Spleen (tissue), 11 donors: ENCODE measurements at regions not wholly inside any gene's neighbourhood (a gene's known extent, or its start where the extent isn't known, plus 50 kb on each side); places are given as distances from the start of the nearest gene placed in this dataset.

ENCODE experiments used
- DNase-seq: peaks from one replicate; pipeline ENCODE4 v3.0.0-alpha.2; 2020
- H3K27ac ChIP-seq, 8 donors: fragments of 200-600 bp; sonication (generic) in 7 of 8; 1 replicate in 4 of 8; 2 replicates in 4 of 8; pipeline versions ENCODE4 v1.5.0 to v1.8.0; 2016 to 2021; ENCODE audit warnings: inconsistent platforms in 4 of 8, mild to moderate bottlenecking in 4 of 8, moderate library complexity in 1 of 8
- H3K27me3 ChIP-seq, 7 donors: fragments of 200-600 bp; sonication (generic) in 6 of 7; replicated peaks in 1 of 7; 1 replicate in 4 of 7; 2 replicates in 3 of 7; pipeline versions ENCODE4 v1.5.0 to v1.8.0; 2016 to 2021; ENCODE audit warnings: inconsistent platforms in 3 of 7, mild to moderate bottlenecking in 1 of 7
- H3K36me3 ChIP-seq, 6 donors: fragments of 200-600 bp; sonication (generic) in 5 of 6; 1 replicate in 4 of 6; 2 replicates in 2 of 6; pipeline versions ENCODE4 v1.5.0 to v1.8.0; 2016 to 2021; ENCODE audit warnings: inconsistent platforms in 2 of 6
- H3K4me1 ChIP-seq, 6 donors: fragments of 200-600 bp; sonication (generic) in 5 of 6; 1 replicate in 3 of 6; 2 replicates in 3 of 6; pipeline versions ENCODE4 v1.5.0 to v1.8.0; 2016 to 2021; ENCODE audit warnings: inconsistent platforms in 3 of 6
- H3K4me3 ChIP-seq, 8 donors: fragments of 200-600 bp; sonication (generic) in 7 of 8; 1 replicate in 4 of 8; 2 replicates in 4 of 8; pipeline versions ENCODE4 v1.5.0 to v1.8.0; 2016 to 2021; ENCODE audit warnings: inconsistent platforms in 4 of 8, mild to moderate bottlenecking in 4 of 8, moderate library complexity in 2 of 8
- H3K9me3 ChIP-seq, 8 donors: fragments of 200-600 bp; sonication (generic) in 7 of 8; 1 replicate in 4 of 8; 2 replicates in 4 of 8; pipeline versions ENCODE4 v1.5.0 to v1.8.0; 2016 to 2021; ENCODE audit warnings: inconsistent platforms in 4 of 8
- POLR2A ChIP-seq, 3 donors: fragments of 450-650 bp; IDR thresholded peaks; one replicate each; pipeline ENCODE4 v1.5.1; 2017; ENCODE audit warnings: antibody characterized with exemption in 3 of 3, mild to moderate bottlenecking in 1 of 3
- POLR2AphosphoS5 ChIP-seq, 3 donors: sonication (generic); formaldehyde crosslinking; IDR thresholded peaks; one replicate each; pipeline ENCODE4 v1.5.1; 2017; ENCODE audit warnings: antibody characterized with exemption in 3 of 3
- WGBS, 5 donors: extraction: QIAGEN DNeasy Blood & Tissue Kit in 3 of 5; methylation state at CpG; one replicate each; pipeline versions ENCODE4 v1.1.5 to v1.1.7; 2013 to 2018; 5-methylcytosine and 5-hydroxymethylcytosine counted together
- intact Hi-C: fragments of 100-400 bp; cut with DNase I; formaldehyde crosslinking; loops from one replicate; pipeline ENCODE4 v1.15.0; 2023; ENCODE audit warnings: low total_unique reads
- TF ChIP-seq, protein P1 (sequence below), 11 experiments: fragments of 200-600 bp in 7 of 11; fragments of 450-650 bp in 4 of 11; sonication (generic) in 4 of 11; IDR thresholded peaks in 8 of 11; conservative IDR thresholded peaks in 3 of 11; 1 replicate in 7 of 11; 2 replicates in 4 of 11; pipeline versions ENCODE4 v1.4.0 to v1.8.0; 2016 to 2021; ENCODE audit warnings: antibody characterized with exemption in 11 of 11, inconsistent platforms in 4 of 11, mild to moderate bottlenecking in 1 of 11
- donor health status: healthy with polysubstance abuse.
- donor health status: DM: no; HTN: no; CAD: no; lungs with moderate emphysema.
- donor health status: DM: no; HTN: no; CAD: no.
- donor health status: Bipolar disorder and iron deficiency.
- donor health status: healthy.
- donor health status: DM: no; HTN: no; CAD: no.
- donor health status: DM: yes; HTN: yes; CAD: no.

DNA sequence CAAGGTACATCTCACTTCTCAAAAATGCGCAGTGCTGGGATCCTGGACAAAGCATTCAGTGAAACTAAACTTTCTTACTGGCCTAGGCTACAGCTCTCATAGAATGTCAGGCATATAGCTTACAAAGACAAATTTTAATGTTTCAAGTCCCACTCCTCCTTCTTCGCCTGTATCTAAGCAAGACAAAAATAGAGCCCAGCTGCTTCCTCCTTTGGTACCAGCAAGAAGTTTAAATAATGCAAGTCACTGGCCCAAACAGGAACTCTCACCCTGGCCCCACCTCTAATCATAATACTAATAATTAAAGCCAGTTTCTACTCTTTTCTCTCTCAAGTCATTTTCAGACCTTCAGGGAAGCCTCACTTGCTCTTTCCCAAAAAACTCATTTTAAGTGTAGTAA, 1267.9 kb downstream of the MRPL39 start:
- intact Hi-C loops = no loop called here
- no peaks in the 10 kb centered on the region for H3K4me1 ChIP-seq
- WGBS, 5 donors = 19 to 42% (median 26%) methylated on average over 2 of the region's 2 CpGs

DNA sequence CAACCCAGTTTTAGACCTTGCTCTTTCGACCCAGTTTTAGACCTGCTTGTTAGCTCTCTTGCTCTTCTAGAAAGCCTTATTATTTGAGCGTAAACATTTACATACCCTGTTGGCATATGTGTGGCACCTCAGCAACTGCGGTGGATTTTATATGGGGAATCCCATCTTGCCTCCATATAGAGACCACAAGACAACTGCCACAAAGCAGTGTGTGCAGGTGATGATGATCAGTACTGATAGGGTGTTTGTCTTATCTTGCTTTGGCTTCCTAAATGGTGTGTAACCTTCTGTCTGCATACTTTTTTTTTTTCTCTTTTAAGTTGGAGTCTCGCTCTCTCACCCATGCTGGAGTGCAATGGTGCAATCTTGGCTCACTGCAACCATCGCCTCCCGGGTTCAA, 1270.8 kb downstream of the MRPL39 start:
- no peak for DNase-seq
- intact Hi-C loops = no loop called here

More for the DNA sequence above, 1267.9 kb downstream of the MRPL39 start:
- Histone ChIP-seq H3K9me3 (peaks cover 0 to 15% (median 0%) of the 10 kb centered on the region in 8 donors), H3K4me3 (no peak overlapping the region), H3K36me3 (no peaks in the 10 kb centered on the region), H3K27me3 (no peaks in the 10 kb centered on the region), H3K27ac (no peak overlapping the region)
- no peak for TF ChIP-seq POLR2A (IDR thresholded peaks at IDR 0.05)
- DNase-seq = no peak

DNA sequence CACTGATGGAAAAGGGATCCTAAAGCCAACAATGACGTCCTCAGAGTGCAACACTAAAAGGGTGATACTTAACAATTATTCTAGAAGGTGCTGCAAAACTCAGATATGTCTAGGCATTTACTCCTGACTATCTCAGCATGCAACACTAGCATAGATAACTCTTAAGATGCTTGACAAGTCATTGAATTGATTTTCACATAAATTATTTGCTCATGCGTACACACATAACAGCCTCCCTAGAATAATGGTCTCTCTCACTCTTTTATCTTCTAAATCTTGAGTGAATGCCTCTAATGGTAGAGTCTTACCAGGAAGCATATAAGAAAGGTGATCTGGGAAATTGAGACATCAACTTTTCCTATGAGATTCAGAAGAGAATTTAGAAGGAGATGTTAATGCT, 1283.7 kb downstream of the MRPL39 start:
- WGBS, 5 donors = 49 to 77% (median 58%) methylated on average over 2 of the region's 2 CpGs

More for the DNA sequence above, 1270.8 kb downstream of the MRPL39 start:
- TF ChIP-seq, protein P1, sequence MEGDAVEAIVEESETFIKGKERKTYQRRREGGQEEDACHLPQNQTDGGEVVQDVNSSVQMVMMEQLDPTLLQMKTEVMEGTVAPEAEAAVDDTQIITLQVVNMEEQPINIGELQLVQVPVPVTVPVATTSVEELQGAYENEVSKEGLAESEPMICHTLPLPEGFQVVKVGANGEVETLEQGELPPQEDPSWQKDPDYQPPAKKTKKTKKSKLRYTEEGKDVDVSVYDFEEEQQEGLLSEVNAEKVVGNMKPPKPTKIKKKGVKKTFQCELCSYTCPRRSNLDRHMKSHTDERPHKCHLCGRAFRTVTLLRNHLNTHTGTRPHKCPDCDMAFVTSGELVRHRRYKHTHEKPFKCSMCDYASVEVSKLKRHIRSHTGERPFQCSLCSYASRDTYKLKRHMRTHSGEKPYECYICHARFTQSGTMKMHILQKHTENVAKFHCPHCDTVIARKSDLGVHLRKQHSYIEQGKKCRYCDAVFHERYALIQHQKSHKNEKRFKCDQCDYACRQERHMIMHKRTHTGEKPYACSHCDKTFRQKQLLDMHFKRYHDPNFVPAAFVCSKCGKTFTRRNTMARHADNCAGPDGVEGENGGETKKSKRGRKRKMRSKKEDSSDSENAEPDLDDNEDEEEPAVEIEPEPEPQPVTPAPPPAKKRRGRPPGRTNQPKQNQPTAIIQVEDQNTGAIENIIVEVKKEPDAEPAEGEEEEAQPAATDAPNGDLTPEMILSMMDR (IDR thresholded peaks at IDR 0.05 in 8 of 11, conservative IDR thresholded peaks at IDR 0.05 in 3 of 11) = no peak
- no peak for TF ChIP-seq POLR2A (IDR thresholded peaks at IDR 0.05)
- TF ChIP-seq POLR2AphosphoS5 (IDR thresholded peaks at IDR 0.05) = no peak
- Histone ChIP-seq H3K4me3 (no peak overlapping the region), H3K4me1 (no peaks in the 10 kb centered on the region), H3K27ac (no peak overlapping the region), H3K9me3 (peaks cover 0 to 15% (median 0%) of the 10 kb centered on the region in 8 donors), H3K36me3 (no peaks in the 10 kb centered on the region), H3K27me3 (no peaks in the 10 kb centered on the region)
- WGBS, 5 donors = 90 to 94% (median 90%) methylated on average over 6 of the region's 6 CpGs

DNA sequence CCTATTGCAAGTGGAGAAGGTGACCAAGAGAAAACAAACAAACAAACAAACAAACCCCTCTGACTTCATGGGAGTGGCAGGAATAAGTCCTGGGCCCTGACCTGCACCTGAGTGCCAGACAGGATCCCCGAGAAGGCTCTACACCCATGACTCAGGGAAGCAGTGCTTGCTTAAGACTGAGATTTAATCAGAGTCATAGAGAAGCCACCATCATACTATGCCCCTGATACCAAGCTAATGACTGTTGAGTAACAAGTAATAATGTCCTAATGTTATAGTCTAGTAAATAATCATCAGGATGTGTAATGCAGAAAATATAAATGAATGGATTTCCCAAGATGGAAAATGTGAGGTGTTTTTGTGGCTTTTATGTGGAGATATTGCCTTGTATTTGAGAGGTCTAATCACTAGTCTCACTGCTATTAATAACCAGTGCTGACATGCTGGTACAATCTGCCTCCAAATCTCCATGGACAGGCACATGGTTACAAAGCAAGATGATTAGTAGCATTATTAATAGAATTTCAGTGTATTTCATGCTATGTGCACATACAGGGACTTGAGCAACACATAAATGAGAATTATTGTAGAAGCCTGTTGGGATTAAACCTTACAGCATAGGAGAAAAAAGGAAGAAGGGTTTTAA, 1290.9 kb downstream of the MRPL39 start:
- DNase-seq = no peak
- Histone ChIP-seq H3K27ac (no peak overlapping the region), H3K9me3 (no peaks in the 10 kb centered on the region), H3K4me1 (no peaks in the 10 kb centered on the region), H3K36me3 (no peaks in the 10 kb centered on the region), H3K4me3 (no peak overlapping the region), H3K27me3 (no peaks in the 10 kb centered on the region)
- TF ChIP-seq POLR2A (IDR thresholded peaks at IDR 0.05) (no peak), POLR2AphosphoS5 (IDR thresholded peaks at IDR 0.05) (no peak)
- TF ChIP-seq, protein P1 (IDR thresholded peaks at IDR 0.05 in 8 of 11, conservative IDR thresholded peaks at IDR 0.05 in 3 of 11) = no peak
- WGBS, 5 donors = 0 to 81% (median 60%) methylated on average over 1 of the region's 1 CpG
- intact Hi-C loops = no loop called here

More for the DNA sequence above, 1283.7 kb downstream of the MRPL39 start:
- TF ChIP-seq, protein P1 (IDR thresholded peaks at IDR 0.05 in 8 of 11, conservative IDR thresholded peaks at IDR 0.05 in 3 of 11) = no peak
- no peak for TF ChIP-seq POLR2A (IDR thresholded peaks at IDR 0.05)
- TF ChIP-seq POLR2AphosphoS5 (IDR thresholded peaks at IDR 0.05) = no peak
- intact Hi-C loops = no loop called here
- no peaks in the 10 kb centered on the region for H3K27me3 ChIP-seq
- H3K27ac ChIP-seq = peak overlapping the region in 4 of 8 donors; percentile 1 to 76 (median 43)
- no peak overlapping the region for H3K4me3 ChIP-seq
- DNase-seq = no peak
- peaks cover 0 to 4% (median 0%) of the 10 kb centered on the region in 8 donors for H3K9me3 ChIP-seq
- H3K4me1 ChIP-seq = no peaks in the 10 kb centered on the region
- H3K36me3 ChIP-seq = no peaks in the 10 kb centered on the region
